Peyer's patch (tissue), 4 donors: ENCODE measurements at regions not wholly inside any gene's neighbourhood (a gene's known extent, or its start where the extent isn't known, plus 50 kb on each side); places are given as distances from the start of the nearest gene placed in this dataset.

Source experiments
- CTCF ChIP-seq, 6 experiments: fragments of 450-650 bp in 4 of 6; fragments of 200-600 bp in 2 of 6; sonication (generic) in 1 of 6; IDR thresholded peaks; one replicate each; pipeline ENCODE4 v1.5.1; 2017 to 2019; ENCODE audit warnings: antibody characterized with exemption in 6 of 6, mild to moderate bottlenecking in 3 of 6, moderate library complexity in 1 of 6
- POLR2A ChIP-seq, 2 donors: fragments of 450-650 bp; IDR thresholded peaks; one replicate each; pipeline ENCODE4 v1.5.1; 2017; ENCODE audit warnings: antibody characterized with exemption in 2 of 2, mild to moderate bottlenecking in 2 of 2, moderate library complexity in 2 of 2

GRCh38 chr17:52636443-52636842, 477.9 kb upstream of the CA10 start:
- TF ChIP-seq POLR2A (IDR thresholded peaks at IDR 0.05) (no peak), CTCF (IDR thresholded peaks at IDR 0.05) (no peak)
